ENCODE measurements at regions not wholly inside any gene's neighbourhood (a gene's known extent, or its start where the extent isn't known, plus 50 kb on each side); places are given as distances from the start of the nearest gene placed in this dataset.

DNA sequence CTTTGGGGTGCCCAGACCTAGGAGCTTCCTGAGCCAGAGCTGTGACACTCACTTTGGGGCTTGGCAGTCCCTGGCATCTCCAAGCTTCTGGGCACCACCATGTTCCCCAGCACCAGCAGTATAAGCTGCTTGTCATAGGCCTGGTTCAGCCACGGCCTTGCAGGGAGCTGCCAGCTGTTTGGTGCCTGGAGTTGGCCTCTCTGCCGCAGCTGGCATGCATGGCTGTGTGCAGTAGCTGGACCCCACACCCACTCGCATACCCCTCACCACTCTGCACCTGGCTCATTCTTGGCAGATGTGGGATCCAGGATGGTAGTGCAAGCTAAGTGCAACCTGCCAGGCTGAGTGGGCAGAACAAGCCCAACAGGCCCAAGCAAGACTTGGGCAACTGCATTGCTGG is 73.4 kb upstream of the BRD7 start:
- ChIA-PET POLR2A (no interaction called here), CTCF (interaction anchor here (0.6 to 1.4 kb wide), 4 partner anchors 115 to 418 kb away, joined by 3 read pairs; no protein-coding TSS in a partner anchor)
- H3K4me2 ChIP-seq: no peak overlapping the region
- ATAC-seq: no peak
- H3K27ac ChIP-seq: no peak overlapping the region
- FAIRE-seq: no peak
- H3K4me3 ChIP-seq: no peak overlapping the region
- peaks cover 12% of the 10 kb centered on the region; the same call in 1 of the 3 replicates for H3K9me3 ChIP-seq
- DNase-seq (ENCODE audit: low read depth in 1 of 2, low spot score in 1 of 2): no peak
- no peak for TF ChIP-seq KDM1A (IDR thresholded peaks at IDR 0.05; ENCODE audit: low read depth)
- no peak for TF ChIP-seq TFCP2L1 (CRISPR knock-in tag; IDR thresholded peaks at IDR 0.05)
- no peak for TF ChIP-seq CHD2 (IDR thresholded peaks at IDR 0.05; ENCODE audit: low read length, partially characterized antibody)
- TF ChIP-seq, protein P1, sequence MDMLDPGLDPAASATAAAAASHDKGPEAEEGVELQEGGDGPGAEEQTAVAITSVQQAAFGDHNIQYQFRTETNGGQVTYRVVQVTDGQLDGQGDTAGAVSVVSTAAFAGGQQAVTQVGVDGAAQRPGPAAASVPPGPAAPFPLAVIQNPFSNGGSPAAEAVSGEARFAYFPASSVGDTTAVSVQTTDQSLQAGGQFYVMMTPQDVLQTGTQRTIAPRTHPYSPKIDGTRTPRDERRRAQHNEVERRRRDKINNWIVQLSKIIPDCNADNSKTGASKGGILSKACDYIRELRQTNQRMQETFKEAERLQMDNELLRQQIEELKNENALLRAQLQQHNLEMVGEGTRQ (IDR thresholded peaks at IDR 0.05): no peak
- TF ChIP-seq GATA3 (IDR thresholded peaks at IDR 0.05; ENCODE audit: borderline replicate concordance): no peak
- TF ChIP-seq, protein P2, sequence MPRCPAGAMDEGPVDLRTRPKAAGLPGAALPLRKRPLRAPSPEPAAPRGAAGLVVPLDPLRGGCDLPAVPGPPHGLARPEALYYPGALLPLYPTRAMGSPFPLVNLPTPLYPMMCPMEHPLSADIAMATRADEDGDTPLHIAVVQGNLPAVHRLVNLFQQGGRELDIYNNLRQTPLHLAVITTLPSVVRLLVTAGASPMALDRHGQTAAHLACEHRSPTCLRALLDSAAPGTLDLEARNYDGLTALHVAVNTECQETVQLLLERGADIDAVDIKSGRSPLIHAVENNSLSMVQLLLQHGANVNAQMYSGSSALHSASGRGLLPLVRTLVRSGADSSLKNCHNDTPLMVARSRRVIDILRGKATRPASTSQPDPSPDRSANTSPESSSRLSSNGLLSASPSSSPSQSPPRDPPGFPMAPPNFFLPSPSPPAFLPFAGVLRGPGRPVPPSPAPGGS (IDR thresholded peaks at IDR 0.05): no peak
- TF ChIP-seq HES2 (IDR thresholded peaks at IDR 0.05): no peak
- no peak for TF ChIP-seq HDAC2 (IDR thresholded peaks at IDR 0.05)
- no peak for TF ChIP-seq JUN (IDR thresholded peaks at IDR 0.05)
- TF ChIP-seq NPAS2 (CRISPR knock-in tag; IDR thresholded peaks at IDR 0.05; ENCODE audit: borderline replicate concordance): no peak
- TF ChIP-seq REST (IDR thresholded peaks at IDR 0.05): no peak
- TF ChIP-seq HOXB13 (CRISPR knock-in tag; IDR thresholded peaks at IDR 0.05; ENCODE audit: low read depth): no peak
- no peak for TF ChIP-seq RNF2 (IDR thresholded peaks at IDR 0.05; ENCODE audit: borderline replicate concordance, low read depth)
- TF ChIP-seq KDM5A (IDR thresholded peaks at IDR 0.05): no peak
- TF ChIP-seq PBX3 (IDR thresholded peaks at IDR 0.05): no peak
- TF ChIP-seq MAZ (IDR thresholded peaks at IDR 0.05; ENCODE audit: borderline replicate concordance, low read depth, low read length): no peak
- TF ChIP-seq NR3C1 (IDR thresholded peaks at IDR 0.05): no peak
- no peaks in the 10 kb centered on the region for H3K4me1 ChIP-seq
- 0% methylated on average over 2 of the region's 3 CpGs for WGBS (ENCODE audit: missing lambda C conversion rate)

GRCh38 chr16:50441486-50442157 is 72.8 kb upstream of the BRD7 start:
- H3K27ac ChIP-seq: no peak overlapping the region
- FAIRE-seq (no peak), DNase-seq (ENCODE audit: low read depth in 1 of 2, low spot score in 1 of 2) (no peak), ATAC-seq (no peak)
- H3K4me1 ChIP-seq: no peaks in the 10 kb centered on the region
- WGBS (ENCODE audit: missing lambda C conversion rate): 9% methylated on average over 6 of the region's 7 CpGs
- H3K4me3 ChIP-seq: no peak overlapping the region
- no peak for TF ChIP-seq CBX8 (IDR thresholded peaks at IDR 0.05)
- no peak for TF ChIP-seq TP53 (CRISPR knock-in tag; IDR thresholded peaks at IDR 0.05)
- H3K9me3 ChIP-seq: peaks cover 12% of the 10 kb centered on the region; the same call in 1 of the 3 replicates
- POLR2A ChIA-PET: no interaction called here
- H3K4me2 ChIP-seq: no peak overlapping the region
- CTCF ChIA-PET: interaction anchor here (1.0 to 1.4 kb wide), 3 partner anchors 114 to 365 kb away, joined by 3 read pairs; no protein-coding TSS in a partner anchor
